ENCODE measurements at regions not wholly inside any gene's neighbourhood (a gene's known extent, or its start where the extent isn't known, plus 50 kb on each side); places are given as distances from the start of the nearest gene placed in this dataset.

GRCh38 chr5:122586351-122586750 is 188.5 kb upstream of the SNX2 start:
- H3K4me3 ChIP-seq (replicated peaks; ENCODE audit: low read depth, low read length) = no peak overlapping the region
- TF ChIP-seq CTCF (IDR thresholded peaks at IDR 0.05; ENCODE audit: low read length, missing control alignments) = no peak
- peak; percentile 47 for DNase-seq (ENCODE audit: low read depth)

DNA sequence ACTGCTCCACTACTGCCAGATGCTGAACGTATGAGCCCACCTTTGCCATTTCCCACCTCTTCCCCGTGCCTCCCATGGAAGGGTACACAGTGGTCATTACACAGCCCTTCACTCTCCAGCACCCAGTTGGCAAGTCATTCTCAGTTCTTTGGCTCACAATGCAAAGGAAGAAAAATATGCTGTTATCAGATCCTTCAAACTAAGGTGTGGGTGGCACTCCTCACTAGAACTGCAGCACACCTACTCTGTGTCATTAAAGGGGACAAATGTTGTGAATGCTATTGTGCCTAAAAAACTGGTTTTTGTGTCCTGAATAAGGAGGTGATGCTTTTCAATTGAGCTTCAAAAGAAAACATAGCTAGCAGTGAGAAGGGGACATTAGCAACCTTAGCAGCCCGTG is 183.1 kb upstream of the SNX2 start:
- DNase-seq (ENCODE audit: low read depth) = no peak
- H3K4me3 ChIP-seq (replicated peaks; ENCODE audit: low read depth, low read length) = no peak overlapping the region
- no peak for TF ChIP-seq CTCF (IDR thresholded peaks at IDR 0.05; ENCODE audit: low read length, missing control alignments)

DNA sequence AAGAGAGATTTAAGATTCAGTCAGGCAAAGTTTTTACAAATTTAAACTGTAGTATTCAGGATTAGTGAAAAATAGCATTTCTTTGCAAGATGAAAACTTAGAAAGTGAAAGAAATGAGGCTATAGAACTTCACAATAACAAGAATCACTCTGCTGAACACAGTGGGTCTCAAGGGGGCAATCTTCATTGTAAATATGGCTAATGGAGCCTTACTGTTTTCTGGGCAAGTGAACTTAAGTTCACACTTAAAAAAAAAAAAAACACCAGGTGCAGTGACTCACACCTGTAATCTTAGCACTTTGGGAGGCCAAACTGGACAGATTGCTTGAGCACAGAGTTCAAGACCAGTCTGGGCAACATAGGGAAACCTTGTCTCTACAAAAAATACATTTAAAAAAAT is 175.9 kb upstream of the SNX2 start:
- H3K4me3 ChIP-seq (replicated peaks; ENCODE audit: low read depth, low read length) = no peak overlapping the region
- DNase-seq (ENCODE audit: low read depth) = no peak
- no peak for TF ChIP-seq CTCF (IDR thresholded peaks at IDR 0.05; ENCODE audit: low read length, missing control alignments)

DNA sequence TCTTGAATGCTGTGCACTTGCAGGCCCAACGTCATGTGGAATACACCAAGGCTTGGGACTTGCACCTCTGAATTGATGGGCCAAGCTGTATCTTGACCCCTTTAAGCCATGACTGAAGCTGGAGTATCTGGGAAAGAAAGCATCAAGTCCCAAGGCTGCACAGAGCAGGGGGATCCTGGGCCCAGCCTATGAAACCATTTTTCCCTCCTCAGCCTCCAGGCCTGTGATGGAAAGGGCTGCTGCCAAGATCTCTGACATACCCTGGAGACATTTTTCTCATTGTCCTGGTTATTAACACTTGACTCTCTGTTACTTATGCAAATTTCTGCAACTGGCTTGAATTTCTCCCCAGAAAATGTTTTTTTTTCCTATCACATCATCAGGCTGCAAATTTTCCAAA is 174.0 kb upstream of the SNX2 start:
- no peak for TF ChIP-seq CTCF (IDR thresholded peaks at IDR 0.05; ENCODE audit: low read length, missing control alignments)
- no peak for DNase-seq (ENCODE audit: low read depth)
- H3K4me3 ChIP-seq (replicated peaks; ENCODE audit: low read depth, low read length) = no peak overlapping the region

DNA sequence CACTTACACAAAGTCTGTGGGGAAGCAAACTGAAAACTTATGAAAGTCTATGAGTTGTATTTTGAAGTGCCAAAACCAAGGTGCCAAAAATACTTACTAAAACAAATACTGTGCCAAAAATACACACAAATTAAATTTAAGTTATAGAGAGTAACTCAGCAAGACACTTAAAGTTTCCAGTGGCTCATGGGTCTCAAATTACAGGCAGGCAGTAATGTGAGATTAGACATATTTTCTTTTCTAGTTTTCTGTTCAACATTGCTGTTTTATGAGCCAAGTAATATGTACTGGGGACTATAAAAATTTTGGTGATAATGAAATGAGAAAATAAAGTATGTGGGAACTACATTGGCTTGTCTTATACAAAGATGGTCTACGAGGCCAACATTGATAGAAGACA is 172.2 kb upstream of the SNX2 start:
- H3K4me3 ChIP-seq (replicated peaks; ENCODE audit: low read depth, low read length) = no peak overlapping the region
- TF ChIP-seq CTCF (IDR thresholded peaks at IDR 0.05; ENCODE audit: low read length, missing control alignments) = no peak
- DNase-seq (ENCODE audit: low read depth) = no peak

DNA sequence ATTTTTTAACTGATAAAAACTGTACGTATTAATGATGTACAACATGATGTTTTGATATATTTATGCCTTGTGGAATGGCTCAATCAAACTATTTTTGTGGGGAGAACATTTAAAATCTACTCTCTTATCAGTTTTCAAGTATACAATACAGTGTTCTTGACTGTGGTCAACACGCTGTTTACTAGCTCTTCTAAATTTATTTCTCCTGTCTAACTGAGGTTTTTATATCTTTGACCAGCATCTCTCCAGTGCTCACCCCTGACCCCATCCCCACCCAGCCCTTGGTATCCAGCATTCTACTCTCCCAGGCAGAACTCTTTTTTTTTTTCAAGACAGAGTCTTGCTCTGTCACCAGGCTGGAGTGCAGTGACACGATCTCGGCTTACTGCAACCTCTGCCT is 169.6 kb upstream of the SNX2 start:
- H3K4me3 ChIP-seq (replicated peaks; ENCODE audit: low read depth, low read length) = no peak overlapping the region
- no peak for DNase-seq (ENCODE audit: low read depth)
- TF ChIP-seq CTCF (IDR thresholded peaks at IDR 0.05; ENCODE audit: low read length, missing control alignments) = no peak

GRCh38 chr5:122607818-122608217 is 167.1 kb upstream of the SNX2 start:
- no peak for TF ChIP-seq CTCF (IDR thresholded peaks at IDR 0.05; ENCODE audit: low read length, missing control alignments)
- H3K4me3 ChIP-seq (replicated peaks; ENCODE audit: low read depth, low read length) = no peak overlapping the region

More at GRCh38 chr5:122607818-122608217, 167.1 kb upstream of the SNX2 start:
- no peak for DNase-seq (ENCODE audit: low read depth)

Data from fibroblast of pulmonary artery (primary cell).